ENCODE measurements at regions not wholly inside any gene's neighbourhood (a gene's known extent, or its start where the extent isn't known, plus 50 kb on each side); places are given as distances from the start of the nearest gene placed in this dataset.
"Not testable (repeated sequence)": the region's sequence is repeated elsewhere in the genome, so short reads cannot be mapped to it uniquely, and the experiment has no call there.

DNA sequence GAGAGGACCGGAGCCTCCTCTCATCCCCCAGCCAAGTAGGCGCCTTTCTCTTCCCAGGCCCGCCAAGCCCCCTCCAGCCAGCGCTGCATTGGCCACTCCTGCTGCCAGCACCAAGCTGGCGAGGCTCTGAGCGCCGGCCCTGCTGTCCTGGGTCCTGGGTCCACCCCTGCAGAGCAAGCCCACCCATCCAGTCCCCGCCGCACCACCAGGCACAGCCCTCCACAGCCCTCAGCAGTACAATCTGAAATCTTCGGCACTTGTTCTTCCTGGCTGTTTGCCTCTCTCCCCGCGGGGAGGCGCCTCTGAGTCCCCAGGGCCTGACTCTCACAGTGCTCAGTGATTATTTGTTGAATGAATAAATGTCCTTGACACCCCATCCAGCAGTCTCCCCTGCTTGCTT is 236.4 kb upstream of the SGCG start:
- DNase-seq: no peak
- ATAC-seq: peak in 1 of 2 donors; percentile 28
- Histone ChIP-seq H3K4me1 (ENCODE audit: control insufficient read depth, insufficient read depth, low read length) (no peaks in the 10 kb centered on the region), H3K27me3 (ENCODE audit: control insufficient read depth, insufficient read depth) (no peaks in the 10 kb centered on the region), H3K4me3 (ENCODE audit: low read length) (no peak overlapping the region), H3K9me3 (ENCODE audit: control insufficient read depth, low read length) (no peaks in the 10 kb centered on the region), H3K27ac (ENCODE audit: low read length) (no peak overlapping the region)
- 86% methylated on average over 13 of the region's 13 CpGs for WGBS
- intact Hi-C loops (cut with DNase I): loop anchor here in 1 of 4 donors (10.0 kb wide), 1 partner anchor 1420 kb away; no protein-coding TSS in a partner anchor

DNA sequence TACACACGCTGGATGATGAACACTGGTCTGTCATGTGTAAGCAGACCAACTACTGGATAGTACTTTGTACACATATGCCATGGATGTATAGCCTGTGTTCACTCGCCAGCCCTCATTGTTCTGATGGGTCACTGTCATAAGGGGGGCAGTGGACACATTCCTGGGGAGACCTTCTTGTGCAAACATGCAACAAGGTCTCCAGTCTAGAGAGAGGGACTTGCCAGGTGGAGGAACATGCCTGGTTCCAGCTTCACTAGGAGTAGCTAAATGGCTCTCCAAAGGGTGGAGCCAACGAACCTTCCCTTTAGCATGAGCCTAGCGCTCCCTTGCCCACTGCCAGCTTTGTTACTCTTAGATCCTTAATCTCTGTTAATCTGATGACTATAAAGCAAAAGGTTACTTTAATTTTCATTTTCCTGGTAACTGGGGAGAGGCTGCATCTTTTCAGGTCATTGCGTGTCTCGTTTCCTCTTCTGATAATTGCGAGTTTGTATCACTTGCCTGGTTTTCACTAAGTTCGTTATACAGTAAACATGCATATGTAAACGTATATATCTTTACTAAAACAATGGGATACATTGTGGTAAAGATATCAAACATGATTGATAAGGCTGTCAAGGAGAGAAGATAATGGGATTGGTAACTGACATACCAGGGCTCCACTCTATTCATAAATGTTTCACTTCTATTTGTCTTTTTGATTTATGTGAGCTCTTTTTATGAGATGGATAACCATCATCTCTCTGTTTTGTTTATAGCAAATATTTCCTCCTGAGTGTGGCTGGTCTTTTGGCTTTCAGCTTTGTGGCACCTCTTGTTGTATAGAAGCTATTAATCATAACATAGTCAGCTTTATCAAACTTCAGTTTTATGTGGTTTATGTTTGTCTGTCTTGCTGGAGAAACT is 235.2 kb upstream of the SGCG start:
- WGBS: 57% methylated on average over 9 of the region's 9 CpGs

DNA sequence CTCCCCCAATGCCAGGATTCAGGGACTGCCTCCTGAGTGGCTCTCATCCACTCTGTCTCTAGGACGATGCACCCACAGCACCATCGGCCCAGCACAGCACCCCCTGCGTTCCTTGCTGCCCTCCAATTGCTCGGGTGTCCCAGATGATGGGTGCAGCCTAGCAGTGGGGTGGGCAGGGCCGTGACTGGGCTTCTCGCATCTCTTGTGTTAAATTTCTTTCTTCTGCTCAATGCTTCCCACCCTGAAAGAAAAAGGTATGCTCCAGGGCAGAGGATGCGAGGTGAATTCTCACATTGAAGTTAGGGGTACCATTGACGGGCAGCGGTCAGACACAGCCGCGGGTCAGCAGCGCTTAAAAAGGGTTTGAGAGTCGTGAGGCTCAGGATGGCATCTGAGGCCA is 232.4 kb upstream of the SGCG start:
- 83% methylated on average over 13 of the region's 13 CpGs for WGBS
- Histone ChIP-seq H3K9me3 (ENCODE audit: control insufficient read depth, low read length) (no peaks in the 10 kb centered on the region), H3K27ac (ENCODE audit: low read length) (no peak overlapping the region), H3K4me3 (ENCODE audit: low read length) (no peak overlapping the region), H3K27me3 (ENCODE audit: control insufficient read depth, insufficient read depth) (no peaks in the 10 kb centered on the region), H3K4me1 (ENCODE audit: control insufficient read depth, insufficient read depth, low read length) (no peaks in the 10 kb centered on the region)
- intact Hi-C loops (cut with DNase I): loop anchor here in 1 of 4 donors (10.0 kb wide), 1 partner anchor 1416 kb away; no protein-coding TSS in a partner anchor
- DNase-seq (no peak), ATAC-seq (no peak)

More for the DNA sequence above, 235.2 kb upstream of the SGCG start:
- intact Hi-C loops (cut with DNase I): loop anchor here in 1 of 4 donors (10.0 kb wide), 1 partner anchor 1419 kb away; no protein-coding TSS in a partner anchor
- Histone ChIP-seq H3K9me3 (ENCODE audit: control insufficient read depth, low read length) (no peaks in the 10 kb centered on the region), H3K4me1 (ENCODE audit: control insufficient read depth, insufficient read depth, low read length) (no peaks in the 10 kb centered on the region), H3K27ac (ENCODE audit: low read length) (no peak overlapping the region), H3K4me3 (ENCODE audit: low read length) (no peak overlapping the region), H3K27me3 (ENCODE audit: control insufficient read depth, insufficient read depth) (no peaks in the 10 kb centered on the region)
- DNase-seq: no peak
- ATAC-seq: no peak

- H3K27me3 ChIP-seq (ENCODE audit: control insufficient read depth, insufficient read depth); H3K9me3 ChIP-seq (ENCODE audit: control insufficient read depth, low read length); H3K4me1 ChIP-seq (ENCODE audit: control insufficient read depth, insufficient read depth, low read length); ATAC-seq; DNase-seq; H3K27ac ChIP-seq (ENCODE audit: low read length); H3K4me3 ChIP-seq (ENCODE audit: low read length); intact Hi-C loops (cut with DNase I): not testable (repeated sequence)
Observed at GRCh38 chr13:22952018-22952417, 228.8 kb upstream of the SGCG start.

DNA sequence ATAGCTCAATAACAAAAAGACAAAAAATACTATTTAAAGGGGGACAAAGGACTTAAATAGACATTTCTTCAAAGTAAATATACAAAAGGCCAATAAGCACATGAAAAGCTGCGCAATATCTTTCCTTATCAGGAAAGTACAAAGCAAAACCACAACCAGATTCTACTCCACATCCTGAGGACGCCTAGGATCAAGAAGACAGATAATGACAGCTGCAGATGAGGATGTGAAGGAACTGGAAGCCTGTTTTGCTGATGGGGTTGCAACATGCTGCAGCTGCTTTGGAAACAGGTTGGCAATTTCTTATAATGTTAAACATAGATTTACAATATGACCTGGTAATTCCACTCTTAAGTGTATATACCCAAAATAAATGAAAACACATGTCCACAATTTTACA is 225.6 kb upstream of the SGCG start:
- H3K4me3 ChIP-seq (ENCODE audit: low read length); H3K27me3 ChIP-seq (ENCODE audit: control insufficient read depth, insufficient read depth); H3K9me3 ChIP-seq (ENCODE audit: control insufficient read depth, low read length); H3K27ac ChIP-seq (ENCODE audit: low read length); DNase-seq; ATAC-seq; intact Hi-C loops (cut with DNase I); H3K4me1 ChIP-seq (ENCODE audit: control insufficient read depth, insufficient read depth, low read length): not testable (repeated sequence)
- 53% methylated on average over 2 of the region's 2 CpGs for WGBS

DNA sequence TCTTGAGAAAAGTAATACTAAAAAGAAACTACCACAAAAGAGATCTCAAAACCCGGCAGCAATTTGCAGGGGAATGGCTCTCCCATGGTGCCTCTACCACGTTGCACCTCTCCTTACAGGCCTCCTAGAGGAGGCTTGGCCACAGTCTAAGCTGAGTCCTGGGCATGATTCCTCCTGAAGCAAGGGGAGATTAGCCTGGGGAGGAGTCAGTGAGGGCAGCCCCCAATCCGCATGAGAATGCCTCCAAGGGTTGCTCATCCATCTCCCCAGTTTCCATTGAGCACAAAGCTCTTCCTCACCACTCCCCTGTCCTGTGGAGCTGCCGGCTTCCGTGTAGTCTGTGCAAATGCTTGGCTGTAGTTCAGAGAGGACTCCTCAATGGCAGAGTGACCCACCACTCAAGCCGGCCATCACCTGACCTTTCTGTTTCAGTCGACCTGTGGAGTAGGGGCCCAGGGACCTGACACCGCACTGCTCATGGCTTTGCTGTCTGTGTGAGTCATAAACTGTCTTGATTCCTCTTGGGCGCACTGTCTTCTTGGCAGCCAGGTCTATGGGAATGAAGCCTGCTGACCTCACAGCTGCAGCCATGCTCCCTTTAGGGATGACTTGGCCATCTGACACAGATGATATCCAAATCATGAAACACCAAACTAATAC is 224.2 kb upstream of the SGCG start:
- H3K27ac ChIP-seq (ENCODE audit: low read length); H3K4me3 ChIP-seq (ENCODE audit: low read length); ATAC-seq; H3K4me1 ChIP-seq (ENCODE audit: control insufficient read depth, insufficient read depth, low read length); intact Hi-C loops (cut with DNase I); H3K9me3 ChIP-seq (ENCODE audit: control insufficient read depth, low read length); H3K27me3 ChIP-seq (ENCODE audit: control insufficient read depth, insufficient read depth): not testable (repeated sequence)
- WGBS: 68% methylated on average over 9 of the region's 9 CpGs
- peak in 1 of 3 donors; percentile 12 for DNase-seq

GRCh38 chr13:22959859-22960258 is 220.9 kb upstream of the SGCG start:
- ATAC-seq; H3K9me3 ChIP-seq (ENCODE audit: control insufficient read depth, low read length); H3K4me3 ChIP-seq (ENCODE audit: low read length); H3K27me3 ChIP-seq (ENCODE audit: control insufficient read depth, insufficient read depth); H3K27ac ChIP-seq (ENCODE audit: low read length); H3K4me1 ChIP-seq (ENCODE audit: control insufficient read depth, insufficient read depth, low read length); DNase-seq; intact Hi-C loops (cut with DNase I): not testable (repeated sequence)
- WGBS: 92% methylated on average over 12 of the region's 14 CpGs

DNA sequence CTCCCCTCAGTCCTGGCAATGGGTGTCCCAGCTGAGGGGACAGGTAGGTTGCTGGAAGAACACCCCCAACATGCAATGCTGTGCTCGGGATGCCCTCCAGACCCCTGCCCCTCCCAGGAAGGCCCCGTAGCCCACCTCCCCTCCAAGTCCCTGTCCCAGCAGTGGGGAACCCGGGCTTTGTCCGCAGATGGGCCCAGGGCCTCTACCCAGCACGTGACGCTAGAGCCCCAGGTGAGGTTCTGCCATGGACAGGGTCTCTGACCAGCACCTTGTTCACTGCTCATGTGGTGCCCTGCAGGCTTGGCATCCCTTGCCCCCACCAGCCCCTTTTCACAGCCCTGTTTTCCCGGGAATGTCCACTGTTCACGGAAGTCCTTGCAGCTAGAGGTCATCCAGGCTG is 220.0 kb upstream of the SGCG start:
- WGBS: 91% methylated on average over 8 of the region's 8 CpGs
- Histone ChIP-seq H3K9me3 (ENCODE audit: control insufficient read depth, low read length) (no peaks in the 10 kb centered on the region), H3K4me3 (ENCODE audit: low read length) (no peak overlapping the region), H3K27me3 (ENCODE audit: control insufficient read depth, insufficient read depth) (no peaks in the 10 kb centered on the region), H3K27ac (ENCODE audit: low read length) (no peak overlapping the region), H3K4me1 (ENCODE audit: control insufficient read depth, insufficient read depth, low read length) (no peaks in the 10 kb centered on the region)
- no peak for ATAC-seq
- intact Hi-C loops (cut with DNase I): no loop called here
- DNase-seq: no peak

DNA sequence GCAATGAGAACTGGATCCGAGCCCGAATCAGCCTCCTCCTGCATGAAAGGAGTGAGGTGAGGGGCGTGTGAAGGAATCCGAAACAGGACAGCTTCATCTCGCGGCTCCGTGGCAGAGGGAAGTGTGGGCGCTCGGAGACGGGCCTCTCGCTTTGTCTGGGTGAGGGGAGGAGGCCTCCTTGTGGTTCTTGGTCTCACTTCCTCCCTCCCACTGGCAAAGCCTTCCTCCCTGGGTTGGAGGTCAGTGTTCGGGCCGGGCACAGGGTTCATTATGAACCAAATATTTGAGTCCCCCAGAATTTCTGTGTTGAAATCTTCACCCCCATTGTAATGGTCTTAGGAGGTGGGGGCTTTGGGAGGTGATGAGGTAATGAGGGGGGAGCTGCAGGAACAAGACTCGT is 219.4 kb upstream of the SGCG start:
- H3K4me3 ChIP-seq (ENCODE audit: low read length); ATAC-seq; H3K27me3 ChIP-seq (ENCODE audit: control insufficient read depth, insufficient read depth); H3K9me3 ChIP-seq (ENCODE audit: control insufficient read depth, low read length); H3K27ac ChIP-seq (ENCODE audit: low read length); intact Hi-C loops (cut with DNase I); H3K4me1 ChIP-seq (ENCODE audit: control insufficient read depth, insufficient read depth, low read length); DNase-seq: not testable (repeated sequence)
- WGBS: 89% methylated on average over 11 of the region's 14 CpGs

DNA sequence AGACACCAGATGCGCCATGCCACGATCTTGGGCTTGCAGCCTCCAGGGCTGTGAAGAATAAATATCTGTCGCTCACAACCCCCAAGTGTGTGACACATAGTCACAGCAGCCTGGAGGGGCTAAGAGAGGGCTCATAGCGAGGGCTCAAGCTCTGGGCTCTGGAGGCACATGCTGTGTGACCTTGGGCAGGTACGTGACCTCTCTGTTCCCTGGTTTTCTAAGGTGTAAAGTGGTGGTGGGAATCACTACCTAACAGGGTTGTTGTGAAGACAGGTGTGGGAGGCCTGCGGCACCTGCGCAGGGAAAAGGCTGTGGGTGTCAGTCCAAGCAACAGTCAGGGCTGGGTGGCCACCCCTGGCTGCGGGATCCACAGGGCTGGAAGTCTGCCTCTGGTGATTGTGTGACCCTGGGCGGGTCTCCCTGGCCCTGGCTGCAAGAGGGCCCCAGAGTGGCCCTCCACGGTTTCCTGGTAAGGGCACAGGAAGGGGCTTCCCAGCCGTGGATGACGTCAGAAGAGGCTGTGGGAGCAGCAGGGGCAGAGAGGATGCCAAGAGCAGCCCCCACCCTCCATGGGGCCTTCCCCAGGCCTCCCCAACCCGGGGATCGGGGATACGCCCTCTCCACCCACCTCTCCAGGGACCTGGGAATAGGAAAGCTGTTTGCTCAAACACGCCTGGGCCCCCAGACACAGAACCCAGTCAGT is 218.8 kb upstream of the SGCG start:
- DNase-seq (no peak), ATAC-seq (no peak)
- intact Hi-C loops (cut with DNase I): no loop called here
- H3K9me3 ChIP-seq (ENCODE audit: control insufficient read depth, low read length): no peaks in the 10 kb centered on the region
- no peaks in the 10 kb centered on the region for H3K4me1 ChIP-seq (ENCODE audit: control insufficient read depth, insufficient read depth, low read length)
- no peak overlapping the region for H3K4me3 ChIP-seq (ENCODE audit: low read length)
- no peak overlapping the region for H3K27ac ChIP-seq (ENCODE audit: low read length)
- 70% methylated on average over 16 of the region's 16 CpGs for WGBS
- no peaks in the 10 kb centered on the region for H3K27me3 ChIP-seq (ENCODE audit: control insufficient read depth, insufficient read depth)

Measured in right cardiac atrium (tissue), 5 donors.